Activated CD4-positive, alpha-beta memory T cell treated with anti-CD3 and anti-CD28 coated beads for 36 hours (primary cell): ENCODE measurements at regions not wholly inside any gene's neighbourhood (a gene's known extent, or its start where the extent isn't known, plus 50 kb on each side); places are given as distances from the start of the nearest gene placed in this dataset.

ENCODE experiments used
- CTCF ChIA-PET: fragments of 350-600 bp; sonication (Branson Sonifier 250); formaldehyde crosslinking; loops from one replicate; lab custom pipeline; 2021; ENCODE audit warnings: antibody characterized with exemption, inconsistent platforms; lab: Charles Lee
- POLR2A ChIA-PET: fragments of 350-600 bp; sonication (Branson Sonifier 250); formaldehyde crosslinking; loops from one replicate; lab custom pipeline; 2021; ENCODE audit warnings: antibody characterized with exemption; lab: Charles Lee
- DNase-seq: peaks from one replicate; pipeline ENCODE4 v3.0.0-alpha.2; 2020
- H3K27ac Mint-ChIP-seq: one replicate; pipeline ENCODE4 v1.8.0; 2021; ENCODE audit warnings: mixed read lengths
- H3K27me3 Mint-ChIP-seq: one replicate; pipeline ENCODE4 v1.8.0; 2021; ENCODE audit warnings: mixed read lengths
- H3K36me3 Mint-ChIP-seq: one replicate; pipeline ENCODE4 v1.8.0; 2021; ENCODE audit warnings: mixed read lengths
- H3K4me1 Mint-ChIP-seq: one replicate; pipeline ENCODE4 v1.8.0; 2021; ENCODE audit warnings: low read depth, mixed read lengths
- H3K4me3 Mint-ChIP-seq: one replicate; pipeline ENCODE4 v1.8.0; 2021; ENCODE audit warnings: mild to moderate bottlenecking, mixed read lengths
- H3K9me3 Mint-ChIP-seq: one replicate; pipeline ENCODE4 v1.8.0; 2021; ENCODE audit warnings: mixed read lengths
- intact Hi-C: fragments of 100-400 bp; cut with micrococcal nuclease; formaldehyde crosslinking; loops from one replicate; pipeline ENCODE4 v1.15.1; 2023

- H3K9me3 Mint-ChIP-seq, result no peaks in the 10 kb centered on the region
- POLR2A ChIA-PET, result no interaction called here
- H3K27ac Mint-ChIP-seq, result no peak overlapping the region
- no peaks in the 10 kb centered on the region for H3K36me3 Mint-ChIP-seq
- intact Hi-C loops, result no loop called here
- H3K4me3 Mint-ChIP-seq, result peak overlapping the region; percentile 20
- H3K4me1 Mint-ChIP-seq, result peaks cover 14% of the 10 kb centered on the region
- DNase-seq, result peak; percentile 42
- CTCF ChIA-PET, result no interaction called here
- peaks cover 84% of the 10 kb centered on the region for H3K27me3 Mint-ChIP-seq
Observed at GRCh38 chr5:138662599-138662998, 87.4 kb upstream of the HSPA9 start.

- Mint-ChIP-seq H3K9me3 (no peaks in the 10 kb centered on the region), H3K4me3 (no peak overlapping the region), H3K4me1 (peaks cover 13% of the 10 kb centered on the region), H3K36me3 (no peaks in the 10 kb centered on the region), H3K27ac (no peak overlapping the region), H3K27me3 (peaks cover 86% of the 10 kb centered on the region)
- ChIA-PET POLR2A (no interaction called here), CTCF (no interaction called here)
- no peak for DNase-seq
- intact Hi-C loops, result no loop called here
Observed at GRCh38 chr5:138661991-138662434, 86.8 kb upstream of the HSPA9 start.

- Mint-ChIP-seq H3K27me3 (peaks cover 86% of the 10 kb centered on the region), H3K36me3 (no peaks in the 10 kb centered on the region), H3K4me3 (no peak overlapping the region), H3K27ac (no peak overlapping the region), H3K4me1 (peaks cover 13% of the 10 kb centered on the region), H3K9me3 (no peaks in the 10 kb centered on the region)
- DNase-seq, result no peak
- intact Hi-C loops, result no loop called here
- ChIA-PET CTCF (no interaction called here), POLR2A (no interaction called here)
Observed at GRCh38 chr5:138661291-138661960, 86.2 kb upstream of the HSPA9 start.

GRCh38 chr5:138660051-138660572, 84.9 kb upstream of the HSPA9 start:
- Mint-ChIP-seq H3K27ac (no peak overlapping the region), H3K9me3 (no peaks in the 10 kb centered on the region), H3K27me3 (peaks cover 86% of the 10 kb centered on the region), H3K36me3 (no peaks in the 10 kb centered on the region), H3K4me1 (peaks cover 15% of the 10 kb centered on the region), H3K4me3 (no peak overlapping the region)
- no peak for DNase-seq
- ChIA-PET CTCF (no interaction called here), POLR2A (no interaction called here)
- intact Hi-C loops, result no loop called here

GRCh38 chr5:138659561-138659960, 84.4 kb upstream of the HSPA9 start:
- H3K4me1 Mint-ChIP-seq, result peaks cover 21% of the 10 kb centered on the region
- peaks cover 85% of the 10 kb centered on the region for H3K27me3 Mint-ChIP-seq
- CTCF ChIA-PET, result no interaction called here
- intact Hi-C loops, result no loop called here
- DNase-seq, result no peak
- no peaks in the 10 kb centered on the region for H3K9me3 Mint-ChIP-seq
- H3K27ac Mint-ChIP-seq, result no peak overlapping the region
- POLR2A ChIA-PET, result no interaction called here
- H3K4me3 Mint-ChIP-seq, result no peak overlapping the region
- no peaks in the 10 kb centered on the region for H3K36me3 Mint-ChIP-seq

GRCh38 chr5:138659121-138659520, 83.9 kb upstream of the HSPA9 start:
- intact Hi-C loops, result no loop called here
- DNase-seq, result no peak
- Mint-ChIP-seq H3K27ac (no peak overlapping the region), H3K9me3 (no peaks in the 10 kb centered on the region), H3K36me3 (no peaks in the 10 kb centered on the region), H3K4me1 (peaks cover 25% of the 10 kb centered on the region), H3K4me3 (no peak overlapping the region), H3K27me3 (peaks cover 82% of the 10 kb centered on the region)
- ChIA-PET CTCF (no interaction called here), POLR2A (no interaction called here)

- no peaks in the 10 kb centered on the region for H3K36me3 Mint-ChIP-seq
- ChIA-PET CTCF (no interaction called here), POLR2A (no interaction called here)
- no peak for DNase-seq
- peaks cover 84% of the 10 kb centered on the region for H3K27me3 Mint-ChIP-seq
- intact Hi-C loops, result no loop called here
- H3K4me3 Mint-ChIP-seq, result no peak overlapping the region
- H3K4me1 Mint-ChIP-seq, result peaks cover 29% of the 10 kb centered on the region
- no peak overlapping the region for H3K27ac Mint-ChIP-seq
- H3K9me3 Mint-ChIP-seq, result no peaks in the 10 kb centered on the region
Observed at GRCh38 chr5:138658676-138659075, 83.5 kb upstream of the HSPA9 start.

- intact Hi-C loops, result no loop called here
- H3K9me3 Mint-ChIP-seq, result no peaks in the 10 kb centered on the region
- H3K27me3 Mint-ChIP-seq, result peaks cover 84% of the 10 kb centered on the region
- H3K4me1 Mint-ChIP-seq, result peaks cover 20% of the 10 kb centered on the region
- no peak overlapping the region for H3K4me3 Mint-ChIP-seq
- CTCF ChIA-PET, result no interaction called here
- H3K36me3 Mint-ChIP-seq, result no peaks in the 10 kb centered on the region
- no peak overlapping the region for H3K27ac Mint-ChIP-seq
- POLR2A ChIA-PET, result no interaction called here
- no peak for DNase-seq
Observed at GRCh38 chr5:138657360-138657759, 82.2 kb upstream of the HSPA9 start.

GRCh38 chr5:138656916-138657315, 81.7 kb upstream of the HSPA9 start:
- Mint-ChIP-seq H3K4me3 (no peak overlapping the region), H3K4me1 (peaks cover 20% of the 10 kb centered on the region), H3K27ac (no peak overlapping the region), H3K27me3 (peaks cover 84% of the 10 kb centered on the region), H3K9me3 (no peaks in the 10 kb centered on the region), H3K36me3 (no peaks in the 10 kb centered on the region)
- ChIA-PET POLR2A (no interaction called here), CTCF (interaction anchor here (1.0 kb wide), 1 partner anchor 305 kb away, joined by 3 read pairs; no protein-coding TSS in a partner anchor)
- no peak for DNase-seq
- intact Hi-C loops, result no loop called here

GRCh38 chr5:138655530-138656190, 80.5 kb upstream of the HSPA9 start:
- intact Hi-C loops, result no loop called here
- H3K4me3 Mint-ChIP-seq, result peak overlapping the region; percentile 20
- peaks cover 79% of the 10 kb centered on the region for H3K27me3 Mint-ChIP-seq
- peaks cover 23% of the 10 kb centered on the region for H3K4me1 Mint-ChIP-seq
- no peak for DNase-seq
- H3K9me3 Mint-ChIP-seq, result no peaks in the 10 kb centered on the region
- H3K27ac Mint-ChIP-seq, result no peak overlapping the region
- POLR2A ChIA-PET, result interaction anchor here (0.9 kb wide), 1 partner anchor 190 kb away, joined by 3 read pairs; the partner anchor contains the start of gene EGR1
- CTCF ChIA-PET, result no interaction called here
- H3K36me3 Mint-ChIP-seq, result no peaks in the 10 kb centered on the region

GRCh38 chr5:138654281-138654867, 79.2 kb upstream of the HSPA9 start:
- Mint-ChIP-seq H3K4me3 (peak overlapping the region; percentile 16), H3K27me3 (peaks cover 74% of the 10 kb centered on the region), H3K27ac (peak overlapping the region; percentile 26), H3K9me3 (no peaks in the 10 kb centered on the region), H3K4me1 (peaks cover 23% of the 10 kb centered on the region), H3K36me3 (no peaks in the 10 kb centered on the region)
- intact Hi-C loops, result loop anchor here (1.0 to 5.0 kb wide), 3 partner anchors 77 to 98 kb away; partner anchors contain the start of genes CTNNA1 and HSPA9
- ChIA-PET CTCF (interaction anchor here (1.0 to 1.2 kb wide), 3 partner anchors 10 to 46 kb away, joined by 3 to 6 read pairs (median 3); no protein-coding TSS in a partner anchor), POLR2A (interaction anchor here (0.7 kb wide), 1 partner anchor 764 kb away, joined by 5 read pairs; no protein-coding TSS in a partner anchor)
- peak; percentile 83 for DNase-seq

- Mint-ChIP-seq H3K27me3 (peaks cover 77% of the 10 kb centered on the region), H3K4me1 (peaks cover 23% of the 10 kb centered on the region), H3K27ac (no peak overlapping the region), H3K4me3 (no peak overlapping the region), H3K9me3 (no peaks in the 10 kb centered on the region), H3K36me3 (no peaks in the 10 kb centered on the region)
- intact Hi-C loops, result loop anchor here (5.0 kb wide), 2 partner anchors 76 to 99 kb away; partner anchors contain the start of genes CTNNA1 and HSPA9
- DNase-seq, result peak; percentile 20
- ChIA-PET CTCF (interaction anchor here (1.1 to 1.2 kb wide), 2 partner anchors 9 to 47 kb away, joined by 3 to 6 read pairs; no protein-coding TSS in a partner anchor), POLR2A (no interaction called here)
Observed at GRCh38 chr5:138653502-138653901, 78.3 kb upstream of the HSPA9 start.
